Transverse colon (tissue), 3 donors: ENCODE measurements at regions not wholly inside any gene's neighbourhood (a gene's known extent, or its start where the extent isn't known, plus 50 kb on each side); places are given as distances from the start of the nearest gene placed in this dataset.

Experiments
- EP300 ChIP-seq: sonication (generic); formaldehyde crosslinking; IDR thresholded peaks from one replicate; pipeline ENCODE4 v1.6.1; 2017; ENCODE audit warnings: antibody characterized with exemption, low read depth
- TF ChIP-seq, protein P1 (sequence below), 5 experiments: fragments of 200-600 bp in 3 of 5; fragments of 450-650 bp in 2 of 5; sonication (generic) in 3 of 5; IDR thresholded peaks; 1 replicate in 2 of 5; 2 replicates in 3 of 5; pipeline ENCODE4 v1.5.1; 2016 to 2017; ENCODE audit warnings: antibody characterized with exemption in 5 of 5, inconsistent platforms in 3 of 5, mild to moderate bottlenecking in 2 of 5, moderate library complexity in 1 of 5

DNA sequence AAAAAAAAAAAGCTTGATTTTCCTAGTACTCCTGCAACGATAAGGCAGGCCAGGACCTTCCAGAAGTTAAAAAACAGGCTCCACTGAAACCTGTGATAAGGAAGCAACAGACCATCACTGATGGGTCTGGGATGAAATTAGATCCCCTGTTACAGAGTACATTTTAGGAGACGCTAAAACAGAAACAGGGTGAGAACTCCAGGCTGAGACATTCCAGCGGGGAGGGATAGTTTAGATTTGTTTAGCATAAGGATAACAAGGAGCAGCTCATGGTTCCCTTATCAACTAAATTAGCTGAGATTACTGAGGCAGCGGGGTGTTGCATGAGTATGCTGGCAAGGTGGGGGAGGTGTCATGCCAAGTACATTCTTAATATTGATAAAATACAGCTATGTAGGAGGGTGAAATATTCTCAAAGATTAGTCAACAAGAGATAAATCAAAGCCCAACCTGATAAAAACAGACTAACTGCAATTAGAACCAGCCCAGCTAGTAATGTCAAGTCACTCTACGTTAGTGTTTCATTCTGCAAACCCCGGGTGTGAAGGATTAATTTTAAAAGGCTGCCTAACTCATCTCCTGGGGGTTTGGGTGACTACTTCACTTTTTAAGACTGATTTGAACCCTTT is 75.0 kb upstream of the BZW1 start:
- TF ChIP-seq, protein P1, sequence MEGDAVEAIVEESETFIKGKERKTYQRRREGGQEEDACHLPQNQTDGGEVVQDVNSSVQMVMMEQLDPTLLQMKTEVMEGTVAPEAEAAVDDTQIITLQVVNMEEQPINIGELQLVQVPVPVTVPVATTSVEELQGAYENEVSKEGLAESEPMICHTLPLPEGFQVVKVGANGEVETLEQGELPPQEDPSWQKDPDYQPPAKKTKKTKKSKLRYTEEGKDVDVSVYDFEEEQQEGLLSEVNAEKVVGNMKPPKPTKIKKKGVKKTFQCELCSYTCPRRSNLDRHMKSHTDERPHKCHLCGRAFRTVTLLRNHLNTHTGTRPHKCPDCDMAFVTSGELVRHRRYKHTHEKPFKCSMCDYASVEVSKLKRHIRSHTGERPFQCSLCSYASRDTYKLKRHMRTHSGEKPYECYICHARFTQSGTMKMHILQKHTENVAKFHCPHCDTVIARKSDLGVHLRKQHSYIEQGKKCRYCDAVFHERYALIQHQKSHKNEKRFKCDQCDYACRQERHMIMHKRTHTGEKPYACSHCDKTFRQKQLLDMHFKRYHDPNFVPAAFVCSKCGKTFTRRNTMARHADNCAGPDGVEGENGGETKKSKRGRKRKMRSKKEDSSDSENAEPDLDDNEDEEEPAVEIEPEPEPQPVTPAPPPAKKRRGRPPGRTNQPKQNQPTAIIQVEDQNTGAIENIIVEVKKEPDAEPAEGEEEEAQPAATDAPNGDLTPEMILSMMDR (IDR thresholded peaks at IDR 0.05) = no peak
- TF ChIP-seq EP300 = no peak
